ENCODE measurements at regions not wholly inside any gene's neighbourhood (a gene's known extent, or its start where the extent isn't known, plus 50 kb on each side); places are given as distances from the start of the nearest gene placed in this dataset.

DNA sequence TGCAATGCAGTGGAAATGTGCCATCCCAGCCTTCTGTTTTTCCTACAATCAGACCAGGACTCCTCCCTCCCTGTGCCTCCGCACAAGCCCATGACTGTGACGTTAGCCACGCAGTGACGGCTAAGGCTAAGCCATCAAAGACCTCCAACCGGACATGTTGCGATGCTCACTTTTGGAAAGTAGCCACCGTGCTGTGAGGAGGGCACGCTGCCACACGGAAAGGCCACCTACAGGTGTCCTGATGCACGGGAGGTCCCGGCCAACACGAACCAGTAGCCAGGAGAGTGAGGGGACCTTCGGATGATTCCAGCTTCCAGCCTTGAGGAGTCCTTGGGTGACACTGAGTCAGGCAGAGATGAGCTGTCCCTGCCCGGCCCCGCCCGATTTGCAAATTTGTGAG, 53.9 kb downstream of the FOXL1 start:
- no peak for DNase-seq

DNA sequence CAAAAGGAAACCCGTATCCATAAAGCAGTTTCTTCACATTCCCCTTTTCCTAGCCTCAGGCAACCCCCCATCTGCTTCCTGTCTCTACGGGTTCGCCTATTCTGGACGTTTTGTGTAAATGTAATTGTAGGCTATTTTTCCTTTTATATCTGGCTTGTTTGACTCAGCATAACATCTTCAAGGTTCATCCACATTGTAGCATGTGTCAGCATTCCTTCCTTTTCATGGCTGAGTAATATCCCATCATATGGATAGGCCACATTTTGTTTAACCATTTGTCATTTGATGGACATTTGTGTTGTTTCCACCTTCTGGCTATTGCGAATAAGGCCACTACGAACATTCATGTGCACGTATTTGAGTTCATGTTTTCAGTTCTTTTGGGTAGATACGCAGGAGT, 54.6 kb downstream of the FOXL1 start:
- no peak for DNase-seq

DNA sequence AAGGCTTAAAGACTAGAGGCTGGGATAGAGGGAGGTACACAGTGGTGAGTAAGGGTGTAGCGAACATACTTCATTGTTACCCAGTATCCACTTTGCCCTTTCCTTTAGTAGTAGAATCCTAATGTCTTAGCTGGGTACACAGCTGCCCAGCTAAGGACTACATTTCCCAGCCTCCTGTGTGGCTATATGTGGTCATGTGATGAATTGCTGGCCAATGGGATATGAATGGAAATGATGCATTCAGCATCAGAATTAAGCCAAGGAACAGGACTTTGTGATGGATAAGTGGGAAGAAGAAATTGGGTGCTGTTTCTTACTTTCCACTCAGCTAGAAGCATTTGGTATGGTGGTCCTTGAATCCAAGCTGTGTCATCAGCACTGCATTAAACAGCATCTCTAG, 55.9 kb downstream of the FOXL1 start:
- DNase-seq: no peak

DNA sequence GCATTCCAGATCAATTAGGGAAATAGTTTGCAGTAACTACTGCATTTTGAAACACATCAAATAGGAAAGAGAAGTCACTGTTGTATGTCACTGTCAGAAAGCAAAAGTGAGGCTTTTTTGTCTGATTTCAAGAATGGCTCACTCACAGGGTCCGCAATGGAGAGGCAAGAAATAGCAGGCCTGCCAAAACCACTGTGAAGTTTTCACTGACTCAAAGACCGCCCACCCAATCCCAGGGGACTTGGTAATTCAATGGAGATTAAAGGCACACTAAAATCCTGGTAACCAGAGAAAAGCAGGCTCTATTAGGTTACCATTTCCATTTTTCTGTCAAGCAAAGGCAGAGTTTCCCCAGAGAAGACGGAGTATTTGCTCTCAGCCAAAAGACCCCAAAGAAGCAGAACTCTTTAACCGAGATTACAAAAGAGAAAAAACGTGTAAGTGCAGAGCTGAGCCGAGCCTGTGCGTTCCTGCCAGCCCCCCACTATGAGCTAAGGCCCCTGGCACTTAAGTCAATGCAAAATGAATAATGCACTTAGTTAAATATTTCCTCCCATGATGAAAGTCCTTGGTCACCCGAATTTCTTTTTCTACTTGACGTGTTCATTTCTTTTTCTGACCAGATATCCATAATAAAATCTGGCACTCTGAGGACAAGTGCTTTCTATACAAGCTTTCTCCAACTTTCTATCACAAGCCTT, 57.0 kb downstream of the FOXL1 start:
- DNase-seq: no peak

DNA sequence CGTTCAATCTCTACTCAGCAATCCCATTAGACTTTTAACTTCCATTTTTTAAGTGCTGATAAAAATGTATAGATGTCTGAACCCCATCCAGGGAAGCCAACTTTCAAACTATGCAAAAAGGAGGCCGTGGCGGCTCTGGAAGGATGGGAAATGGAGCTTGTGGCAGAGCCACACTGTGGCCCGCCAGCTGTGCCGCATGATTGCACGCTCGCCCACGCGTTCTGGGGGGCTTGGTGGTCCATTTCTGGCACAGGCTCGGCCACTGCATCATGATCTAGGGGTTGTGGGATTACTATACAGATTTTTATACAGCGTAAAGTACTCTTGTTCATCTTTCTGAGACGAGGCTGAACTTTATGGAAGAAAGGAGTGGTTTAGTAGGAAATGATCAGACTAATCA, 57.6 kb downstream of the FOXL1 start:
- no peak for DNase-seq

DNA sequence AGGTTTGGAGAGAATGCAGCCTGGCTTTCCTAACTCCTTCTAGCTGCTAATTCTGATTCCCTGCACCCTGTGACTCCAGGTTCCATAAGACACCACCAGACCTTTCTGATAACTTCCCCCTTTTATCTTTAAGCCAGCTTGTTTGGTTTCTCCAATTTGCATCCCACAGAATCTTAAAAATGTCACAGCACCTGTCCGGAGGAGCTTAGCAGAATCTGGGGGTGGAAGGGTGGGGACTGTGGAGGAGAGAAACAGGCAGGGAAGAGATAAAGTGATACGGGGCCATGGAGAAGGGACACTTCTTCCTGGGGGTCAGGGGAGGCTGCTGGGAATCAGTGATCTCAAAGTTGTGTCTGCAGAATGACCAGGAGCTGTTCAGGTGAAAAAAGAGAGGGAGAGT, 59.4 kb downstream of the FOXL1 start:
- no peak for DNase-seq

DNA sequence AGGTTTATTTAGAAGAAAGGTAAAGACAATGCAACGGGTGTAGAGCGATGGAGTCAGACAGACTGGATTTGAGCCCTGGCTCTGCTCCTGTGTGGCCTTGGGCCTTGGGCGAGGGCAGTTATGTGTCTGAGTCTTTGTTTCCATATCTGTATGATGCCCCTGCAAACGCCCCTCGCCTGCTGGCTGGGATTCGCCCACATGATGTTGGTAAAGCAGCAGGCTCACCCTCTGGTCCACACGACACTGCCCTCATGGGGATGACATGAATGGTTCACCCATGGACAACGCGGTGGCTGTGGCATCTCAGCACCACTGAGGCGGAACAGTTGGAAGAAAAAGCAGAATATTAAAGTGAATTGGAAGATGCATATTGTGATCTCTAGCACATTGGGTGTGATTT, 60.3 kb downstream of the FOXL1 start:
- no peak for DNase-seq

DNA sequence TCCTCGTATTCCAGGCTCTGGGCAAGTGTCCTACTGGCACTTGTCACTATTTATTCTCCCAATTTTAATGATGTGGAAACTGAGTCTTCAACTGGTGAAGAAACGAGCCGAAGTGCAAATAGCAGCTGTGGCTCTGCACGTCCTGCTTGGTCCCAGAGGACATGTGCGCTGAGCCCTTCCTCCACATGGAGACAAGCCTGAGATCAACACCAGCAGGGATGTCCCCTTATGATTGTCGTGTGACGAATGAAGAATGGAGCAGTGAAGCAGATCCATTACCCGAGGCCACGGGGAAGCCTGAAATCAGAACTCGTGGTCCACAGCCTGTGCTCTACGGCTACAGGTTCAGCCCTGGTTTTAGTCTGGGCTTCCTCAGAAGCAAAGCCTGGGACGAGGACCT, 61.0 kb downstream of the FOXL1 start:
- DNase-seq: no peak

DNA sequence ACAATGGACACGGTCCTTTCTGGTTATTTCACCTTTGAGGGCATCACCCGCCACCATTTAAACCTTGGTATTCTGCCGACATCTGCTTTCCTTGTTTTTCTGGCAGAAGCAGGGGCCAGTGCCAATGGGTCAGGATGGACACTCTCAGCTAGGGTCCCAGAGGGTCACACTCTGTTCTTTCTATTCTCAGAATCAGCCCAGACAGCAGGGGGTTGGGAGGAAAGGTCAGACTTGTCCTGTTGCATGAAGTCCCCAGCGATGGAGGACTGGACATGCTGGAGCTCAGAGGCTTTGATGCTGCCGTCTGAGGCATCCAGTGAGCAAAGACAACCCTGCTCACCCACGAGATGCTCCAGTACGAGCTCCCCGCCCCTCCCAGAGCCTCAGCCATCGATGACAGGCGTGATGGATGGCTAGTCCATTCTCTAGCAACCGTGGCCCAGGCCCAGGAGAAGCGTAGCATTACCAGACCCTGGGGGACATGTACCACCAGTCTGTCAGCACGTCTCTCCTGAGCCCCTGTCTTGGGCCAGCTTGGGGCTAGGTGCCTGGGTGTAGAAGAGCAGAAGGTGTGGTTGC, 62.0 kb downstream of the FOXL1 start:
- DNase-seq: no peak

DNA sequence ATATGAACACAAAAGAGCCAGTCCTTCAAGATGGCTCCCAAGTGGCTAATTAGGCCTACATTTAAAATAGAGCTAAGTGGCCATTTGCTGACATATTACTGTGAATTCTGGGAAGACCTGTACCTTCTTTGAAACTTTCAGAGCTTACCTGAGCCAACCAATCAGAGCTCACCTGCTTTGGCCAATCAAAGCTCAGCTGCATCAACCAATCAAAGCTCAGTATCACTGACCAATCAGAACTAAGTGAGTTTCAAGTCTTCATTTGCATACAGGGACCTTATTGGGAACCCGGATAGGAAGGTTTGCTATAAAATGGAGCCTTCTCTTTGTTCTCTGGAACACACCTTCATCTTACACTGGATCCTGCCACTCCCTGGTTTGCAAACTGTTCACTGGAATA, 63.7 kb downstream of the FOXL1 start:
- no peak for DNase-seq

DNA sequence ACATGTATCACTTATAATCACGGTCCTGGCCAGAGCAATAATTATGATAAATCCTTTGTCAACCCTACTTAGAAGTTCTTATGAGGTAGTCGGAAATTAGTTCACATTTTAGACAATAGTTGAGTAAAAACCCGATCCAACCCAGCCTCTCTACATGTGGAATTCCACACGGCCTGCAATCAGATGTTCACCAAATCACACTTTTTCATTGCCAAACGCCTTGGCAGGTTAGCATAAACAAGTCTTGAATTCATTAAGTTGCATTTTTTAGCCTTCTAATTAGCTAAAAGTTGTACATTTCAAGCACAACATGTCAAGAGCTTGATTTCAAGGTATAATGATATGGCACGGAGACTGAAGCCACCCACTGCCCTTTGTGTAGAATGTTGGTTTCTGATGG, 65.3 kb downstream of the FOXL1 start:
- no peak for DNase-seq

DNA sequence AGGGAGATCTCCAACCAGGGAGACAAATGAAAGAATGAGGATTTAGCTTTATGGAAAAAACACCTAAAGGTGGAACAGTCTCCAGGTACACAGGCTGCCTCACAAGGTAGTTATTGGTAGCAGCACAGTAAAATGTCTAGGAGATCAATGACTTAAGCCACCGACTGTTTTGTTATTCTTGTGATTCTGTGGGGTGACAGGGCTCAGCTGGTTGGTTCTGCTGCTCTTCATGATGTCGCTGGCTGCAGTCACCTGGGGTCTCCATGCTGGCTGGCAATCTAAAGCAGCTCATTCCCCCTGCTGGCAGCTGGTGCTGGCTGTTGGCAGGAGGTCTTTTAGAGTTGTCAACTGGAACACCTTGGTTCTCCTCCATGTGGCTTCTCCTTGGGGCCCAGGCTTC, 69.2 kb downstream of the FOXL1 start:
- no peak for DNase-seq

DNA sequence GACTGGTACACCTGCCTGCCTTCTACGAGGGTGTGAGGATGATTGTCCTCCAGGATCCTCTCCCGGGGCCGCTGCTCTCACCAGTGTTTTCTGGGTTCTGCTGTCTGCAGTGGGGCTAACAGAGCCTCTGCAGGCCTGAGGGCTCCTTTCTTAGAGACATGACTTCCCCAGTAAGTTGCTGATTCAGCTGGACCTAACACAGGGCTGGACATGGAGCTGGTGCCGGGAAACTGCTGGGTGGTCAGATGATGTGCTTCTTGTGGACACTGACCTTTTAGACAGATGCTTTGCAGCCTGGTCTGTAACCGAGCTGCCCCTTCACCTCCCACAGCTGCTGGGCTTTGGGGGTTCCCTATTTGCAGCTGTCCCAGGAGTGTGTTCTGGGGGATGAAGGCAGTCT, 71.5 kb downstream of the FOXL1 start:
- DNase-seq: no peak

DNA sequence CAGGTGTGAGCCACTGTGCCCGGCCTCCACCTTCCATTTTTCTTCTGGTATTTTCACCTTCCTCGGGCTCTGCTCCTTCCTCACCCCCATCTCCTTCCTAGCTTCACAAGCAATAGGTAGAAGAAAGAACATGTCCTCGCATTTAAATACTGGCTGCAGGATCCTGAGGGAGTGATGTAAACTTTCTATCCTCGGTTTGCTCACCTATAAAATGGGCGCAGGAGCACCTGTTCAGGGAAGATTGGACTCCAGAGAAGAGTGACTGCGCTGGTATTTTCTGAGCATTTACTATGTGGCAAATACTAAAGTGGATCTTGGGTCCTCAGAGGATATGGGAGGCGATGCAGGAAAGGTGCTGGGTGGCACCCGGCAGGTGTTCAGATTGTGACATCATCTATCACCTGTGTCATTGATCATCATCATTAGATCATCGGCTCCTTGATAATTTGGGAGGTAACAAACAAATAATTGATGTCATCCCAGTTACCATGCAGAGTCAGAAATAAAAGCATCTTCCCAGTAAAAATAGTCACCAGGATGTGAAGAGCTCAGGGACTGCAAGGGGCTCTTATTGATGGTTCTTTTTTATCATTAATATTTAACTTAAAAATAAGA, 72.8 kb downstream of the FOXL1 start:
- DNase-seq: no peak

DNA sequence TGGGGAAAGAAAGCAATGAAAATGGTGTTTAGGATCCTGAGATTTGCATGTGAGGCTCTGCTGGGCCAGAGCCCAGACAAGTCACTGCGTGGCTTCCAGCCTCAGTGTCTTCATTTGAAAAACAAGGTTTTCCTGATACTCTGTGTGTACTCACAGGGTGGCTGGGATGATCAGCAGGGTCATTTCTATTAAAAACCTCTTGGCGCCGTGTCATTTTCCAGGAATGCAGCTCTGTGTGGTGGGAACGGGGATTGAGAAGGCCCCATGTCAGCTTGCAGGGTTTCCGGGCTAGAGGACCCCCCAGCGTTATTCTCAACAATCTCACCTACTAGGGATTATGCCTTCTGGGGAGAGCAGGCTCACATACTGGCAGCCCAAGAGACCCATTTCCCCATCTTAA, 73.5 kb downstream of the FOXL1 start:
- DNase-seq: no peak

DNA sequence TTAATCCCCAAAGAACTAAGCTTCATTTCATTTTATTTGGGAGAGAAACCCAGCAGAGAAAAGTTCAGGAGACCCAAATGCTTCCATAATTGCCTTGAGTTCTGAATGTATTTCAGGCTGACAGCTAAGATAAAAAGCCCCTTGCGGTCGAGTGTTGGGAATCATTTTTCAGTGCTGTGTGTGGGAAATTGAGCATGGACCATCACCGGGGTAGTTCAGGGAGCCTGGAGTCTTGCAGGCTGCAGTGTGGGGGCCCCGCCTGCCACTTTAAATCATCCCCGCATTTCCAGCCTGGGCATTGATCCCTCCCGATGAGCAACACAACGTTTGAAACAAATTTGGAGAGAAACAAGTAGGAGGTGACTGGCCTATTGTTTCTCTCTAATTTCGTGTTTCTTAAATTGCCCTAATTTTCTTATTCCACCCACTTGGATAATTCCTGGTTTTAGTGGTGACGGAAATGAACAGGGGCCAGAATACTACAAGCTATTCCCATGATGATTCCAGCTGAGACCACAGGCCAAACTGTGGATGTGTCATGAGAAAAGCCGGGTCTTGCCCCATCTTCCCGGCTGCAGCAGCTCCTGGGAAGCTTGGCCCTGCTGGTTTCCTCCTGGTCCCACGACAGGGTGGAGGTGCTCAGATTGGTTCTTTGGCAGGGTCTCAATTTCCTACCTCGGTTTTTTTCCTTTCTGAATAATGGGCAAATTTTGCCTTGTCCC, 75.1 kb downstream of the FOXL1 start:
- no peak for DNase-seq

DNA sequence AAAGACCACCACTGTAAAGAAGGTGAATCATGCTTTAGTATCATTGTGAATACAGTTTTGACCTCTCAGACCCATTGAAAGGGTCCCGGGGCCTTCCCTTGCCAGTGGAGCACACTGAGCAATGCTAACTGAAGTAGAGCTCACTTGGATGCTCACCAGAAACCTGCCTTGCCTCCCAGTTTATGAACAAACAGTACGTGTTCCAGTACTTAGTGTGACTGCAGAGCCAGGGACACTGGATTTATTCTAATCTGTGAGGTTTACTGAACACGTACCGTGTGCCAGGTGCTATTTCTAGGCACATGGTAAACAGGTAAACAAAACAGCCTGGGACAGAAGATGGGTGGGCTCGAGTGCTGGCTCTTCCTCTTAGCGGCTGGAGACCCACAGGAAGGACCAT, 79.6 kb downstream of the FOXL1 start:
- DNase-seq: no peak

DNA sequence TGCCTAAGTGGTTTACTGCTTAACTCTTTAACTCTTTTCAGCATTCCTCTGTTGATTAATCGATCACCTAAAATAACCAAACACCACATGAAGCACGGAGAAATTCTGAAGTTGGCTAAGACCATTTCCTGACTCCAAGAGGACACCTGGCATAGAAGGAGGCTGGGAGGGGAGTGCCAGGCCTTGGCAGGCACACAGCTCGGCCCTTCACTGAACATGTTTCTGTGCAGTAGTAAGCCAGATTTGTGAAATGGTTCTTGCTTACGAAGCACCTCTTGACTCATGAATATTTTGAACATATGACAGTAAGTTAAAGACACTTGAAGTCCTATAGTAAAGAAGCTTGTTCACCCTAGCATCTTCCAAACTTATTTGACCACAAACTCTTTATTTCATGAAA, 82.3 kb downstream of the FOXL1 start:
- DNase-seq: no peak

DNA sequence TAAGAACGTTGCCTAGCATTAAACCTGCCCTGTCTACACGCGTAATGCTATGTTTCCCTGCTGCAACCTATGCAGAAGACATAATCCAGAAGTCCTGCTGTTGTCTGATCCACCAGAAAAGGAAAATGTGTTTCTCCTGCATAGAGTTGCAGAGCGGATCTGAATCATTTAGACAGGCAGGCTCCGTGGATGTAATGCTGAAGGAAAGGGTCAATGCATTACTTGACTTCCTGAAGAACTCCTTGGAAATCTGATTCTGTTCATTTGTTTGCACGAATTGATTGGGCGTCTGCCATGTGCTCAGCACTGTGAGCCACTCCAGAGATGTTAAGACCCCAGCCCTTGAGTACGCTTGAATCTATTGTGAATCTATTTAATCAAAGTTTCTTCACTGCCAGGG, 83.4 kb downstream of the FOXL1 start:
- no peak for DNase-seq

DNA sequence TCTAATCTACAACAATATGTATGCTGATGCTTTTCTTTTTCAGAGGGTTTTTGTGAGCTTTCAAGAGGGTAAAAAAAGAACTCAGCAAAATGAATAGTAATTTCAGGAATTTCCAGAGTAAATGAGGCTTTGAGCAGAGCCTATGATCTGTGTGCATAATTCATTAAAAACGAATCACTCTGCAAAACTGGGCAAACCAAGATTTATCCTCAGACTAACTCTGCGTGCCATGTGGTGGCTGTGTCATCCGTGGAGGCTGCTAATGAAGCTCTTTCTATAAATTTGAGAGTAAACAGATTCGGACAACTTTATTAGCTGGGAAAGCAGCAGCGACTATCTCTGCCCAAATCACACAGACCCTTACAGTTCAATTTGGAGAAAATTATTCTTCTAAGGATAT, 83.8 kb downstream of the FOXL1 start:
- no peak for DNase-seq

DNA sequence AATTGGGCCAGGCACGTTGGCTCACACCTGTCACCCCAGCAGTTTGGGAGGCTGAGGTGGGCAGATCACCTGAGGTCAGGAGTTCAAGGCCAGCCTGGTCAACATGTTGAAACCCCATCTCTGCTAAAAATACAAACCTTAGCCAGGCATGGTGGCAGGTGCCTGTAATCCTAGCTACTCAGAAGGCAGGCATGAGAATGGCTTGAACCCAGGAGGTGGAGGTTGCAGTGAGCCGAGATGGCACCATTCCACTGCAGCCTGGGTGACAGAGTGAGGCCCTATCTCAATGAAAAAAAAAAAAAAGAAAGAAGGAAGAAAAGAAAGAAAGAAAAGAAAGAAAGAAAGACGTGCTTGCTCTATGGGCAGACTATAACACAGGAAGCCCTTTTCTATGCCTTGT, 84.4 kb downstream of the FOXL1 start:
- DNase-seq: no peak

DNA sequence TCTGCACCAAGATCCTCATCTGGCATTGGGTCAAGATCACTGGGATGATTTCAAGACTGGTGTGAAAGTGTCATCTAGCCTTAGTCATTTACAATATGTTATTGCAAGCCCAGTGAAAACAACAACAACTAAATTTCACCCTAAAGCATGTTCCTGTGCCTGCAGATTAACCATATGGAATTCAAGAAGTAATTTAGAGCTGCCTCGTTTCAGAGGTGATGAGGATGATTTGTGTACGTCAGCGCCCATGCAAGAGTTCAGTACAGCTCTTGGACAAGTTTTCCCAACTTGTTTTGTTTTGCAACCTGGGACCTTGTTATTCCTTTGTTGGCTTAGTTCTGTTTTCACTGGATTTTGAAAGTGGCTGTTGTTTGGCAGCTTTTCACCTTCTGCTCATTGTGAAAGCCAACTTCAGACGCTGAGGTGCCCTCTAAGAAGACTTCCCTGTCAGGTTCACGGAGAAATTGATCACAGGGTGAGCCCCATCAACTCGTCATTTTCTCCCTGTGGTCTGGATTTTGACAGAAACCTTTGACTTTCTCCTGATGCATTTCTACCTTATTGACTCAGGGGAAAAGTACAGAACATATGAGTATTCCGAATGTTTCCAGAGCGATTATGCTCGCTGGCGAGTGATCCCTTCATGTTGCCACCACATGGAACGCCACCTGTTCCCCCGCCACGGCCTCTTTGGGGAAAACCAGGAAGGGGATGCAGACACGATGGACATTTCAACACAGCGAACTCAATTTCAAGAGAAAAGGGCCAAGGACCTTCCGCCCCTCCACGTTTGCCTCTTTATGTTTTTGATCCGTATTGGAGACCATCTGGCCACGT, 85.6 kb downstream of the FOXL1 start:
- DNase-seq: no peak
